Panc1 (cell line): ENCODE measurements at regions not wholly inside any gene's neighbourhood (a gene's known extent, or its start where the extent isn't known, plus 50 kb on each side); places are given as distances from the start of the nearest gene placed in this dataset.

ENCODE experiments used
- ATAC-seq: fragments of 200-7000 bp; cut with Tn5 transposase; 2 replicates; pipeline ENCODE4 v1.9.1; 2020; ENCODE audit warnings: mild to moderate bottlenecking, moderate library complexity
- BruUV-seq: library from RNA; stranded (reverse); fragments of 400-500 nt; replicated peaks from 2 replicates; lab custom pipeline; 2021; lab: Mats Ljungman, UMichigan
- CTCF ChIA-PET: fragments of 300-600 bp; sonication (Branson Sonifier 250); formaldehyde crosslinking; loops from one replicate; lab custom pipeline; 2022; ENCODE audit warnings: antibody characterized with exemption; lab: Charles Lee
- POLR2A ChIA-PET: fragments of 300-600 bp; sonication (Branson Sonifier 250); formaldehyde crosslinking; loops from one replicate; lab custom pipeline; 2022; ENCODE audit warnings: antibody characterized with exemption; lab: Charles Lee
- DNase-seq: peaks from one replicate; pipeline ENCODE4 v3.0.0-alpha.2; 2010; ENCODE audit warnings: low read depth, low spot score
- H3K27ac ChIP-seq: 2 replicates; pipeline ENCODE4 v1.5.1; 2011; ENCODE audit warnings: mild to moderate bottlenecking, low read length, inconsistent platforms
- H3K27me3 ChIP-seq: fragments of 200-500 bp; sonication (Bioruptor generic); 2 replicates; pipeline ENCODE4 v1.6.0; 2014; ENCODE audit warnings: low read length, inconsistent platforms; ENCODE audit not compliant: control insufficient read depth, insufficient read depth
- H3K36me3 ChIP-seq: fragments of 200-500 bp; sonication (Bioruptor generic); 2 replicates; pipeline ENCODE4 v1.5.1; 2014; ENCODE audit warnings: inconsistent platforms, mild to moderate bottlenecking, low read length, moderate library complexity; ENCODE audit not compliant: control insufficient read depth, insufficient read depth
- H3K4me1 ChIP-seq: 2 replicates; pipeline ENCODE4 v1.5.1; 2011; ENCODE audit warnings: inconsistent platforms, mild to moderate bottlenecking, low read length, moderate library complexity; ENCODE audit not compliant: control insufficient read depth, insufficient read depth
- H3K4me3 ChIP-seq, 2 experiments: 2 replicates each; pipeline ENCODE4 v1.5.1; 2011 to 2012; ENCODE audit warnings: low read depth in 2 of 2, low read length in 2 of 2, mild to moderate bottlenecking in 2 of 2, inconsistent platforms in 1 of 2, moderate library complexity in 1 of 2
- H3K9me3 ChIP-seq: fragments of 200-500 bp; sonication (Bioruptor generic); 2 replicates; pipeline ENCODE4 v1.5.1; 2014; ENCODE audit warnings: low read depth, mild to moderate bottlenecking, inconsistent platforms, low read length, moderate library complexity; ENCODE audit not compliant: control insufficient read depth, insufficient read depth
- POLR2AphosphoS5 ChIP-seq: IDR thresholded peaks from 2 replicates; pipeline ENCODE4 v1.6.1; 2012; ENCODE audit warnings: mild to moderate bottlenecking, low read depth, low read length, moderate library complexity
- SIN3A ChIP-seq: IDR thresholded peaks from 2 replicates; pipeline ENCODE4 v1.6.1; 2012; ENCODE audit warnings: low read depth, mild to moderate bottlenecking, low read length, moderate library complexity, borderline replicate concordance; ENCODE audit not compliant: insufficient read depth
- TCF7L2 ChIP-seq: IDR thresholded peaks from 2 replicates; pipeline ENCODE4 v1.6.1; 2011; ENCODE audit warnings: mild to moderate bottlenecking, low read depth, low read length, inconsistent platforms
- in situ Hi-C: cut with HindIII; loops from 2 replicates; pipeline ENCODE4 v1.10.0; 2016; ENCODE audit warnings: low sequenced_read_pairs, low pct_unique_long_range_greater_than_20kb
- intact Hi-C: fragments of 100-400 bp; cut with micrococcal nuclease; formaldehyde crosslinking; loops from one replicate; pipeline ENCODE4 v1.10.0; 2022; ENCODE audit not compliant: unreplicated experiment
- TF ChIP-seq, protein P1 (sequence below): fragments of 450-650 bp; IDR thresholded peaks from 2 replicates; pipeline ENCODE4 v1.5.1; 2017; ENCODE audit warnings: mild to moderate bottlenecking
- TF ChIP-seq, protein P2 (sequence below), 2 experiments: IDR thresholded peaks; 2 replicates each; pipeline ENCODE4 v1.6.1; 2011 to 2012; ENCODE audit warnings: low read depth in 2 of 2, control low read depth in 1 of 2, low read length in 1 of 2, mild to moderate bottlenecking in 1 of 2, moderate library complexity in 1 of 2; ENCODE audit not compliant: insufficient read depth in 1 of 2

DNA sequence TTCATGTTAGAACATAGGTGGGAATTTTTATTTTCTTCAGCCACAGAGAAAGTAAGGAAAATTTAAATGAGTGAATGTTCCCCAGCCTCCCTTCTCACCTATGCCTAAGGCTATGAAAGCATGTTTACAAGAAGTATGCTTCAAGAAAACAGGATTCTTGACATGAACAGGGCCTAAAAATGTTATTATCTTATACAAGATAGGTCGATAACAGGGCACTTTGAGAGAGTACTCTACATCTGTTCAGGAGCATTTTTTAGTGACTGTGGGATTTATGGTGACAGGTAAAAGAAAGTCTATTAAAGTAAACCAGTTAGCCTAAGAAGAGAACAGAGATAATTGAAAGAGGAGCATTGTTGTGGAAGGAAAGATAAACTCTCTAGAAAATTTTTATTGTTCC, 222.9 kb upstream of the DAAM1 start:
- CTCF ChIA-PET, result no interaction called here
- in situ Hi-C loops (no loop called here), intact Hi-C loops (no loop called here)
- POLR2A ChIA-PET, result no interaction called here
- TF ChIP-seq SIN3A, result no peak
- H3K27ac ChIP-seq, result no peak overlapping the region
- no TSS peak for BruUV-seq
- DNase-seq, result no peak
- no peaks in the 10 kb centered on the region for H3K4me1 ChIP-seq
- no peak for ATAC-seq
- H3K4me3 ChIP-seq, result no peak overlapping the region
- H3K36me3 ChIP-seq, result no peaks in the 10 kb centered on the region
- H3K9me3 ChIP-seq, result no peaks in the 10 kb centered on the region
- H3K27me3 ChIP-seq, result no peaks in the 10 kb centered on the region

DNA sequence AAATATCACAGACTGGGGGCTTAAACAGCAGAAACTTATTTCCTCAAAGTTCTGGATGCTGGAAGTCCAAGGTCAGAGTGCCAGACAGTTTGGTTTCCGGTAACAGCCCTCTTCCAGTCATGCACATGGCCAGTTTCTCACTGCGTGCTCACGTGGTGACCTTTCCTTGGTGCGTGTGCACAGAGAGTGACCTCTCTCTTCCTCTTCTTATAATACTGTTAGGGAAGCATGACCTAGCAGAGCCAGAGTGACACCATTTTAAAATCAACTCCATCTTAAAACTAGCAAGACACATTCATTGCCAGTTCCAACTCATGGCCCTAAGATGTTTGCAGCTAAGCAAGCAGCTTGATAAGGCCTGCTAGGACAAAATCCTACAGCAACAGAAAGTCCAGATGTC, 221.5 kb upstream of the DAAM1 start:
- H3K27me3 ChIP-seq, result no peaks in the 10 kb centered on the region
- CTCF ChIA-PET, result no interaction called here
- H3K9me3 ChIP-seq, result no peaks in the 10 kb centered on the region
- in situ Hi-C loops (no loop called here), intact Hi-C loops (no loop called here)
- H3K4me3 ChIP-seq, result no peak overlapping the region
- no TSS peak for BruUV-seq
- TF ChIP-seq POLR2AphosphoS5 (no peak), TCF7L2 (no peak), SIN3A (no peak)
- TF ChIP-seq, protein P1, sequence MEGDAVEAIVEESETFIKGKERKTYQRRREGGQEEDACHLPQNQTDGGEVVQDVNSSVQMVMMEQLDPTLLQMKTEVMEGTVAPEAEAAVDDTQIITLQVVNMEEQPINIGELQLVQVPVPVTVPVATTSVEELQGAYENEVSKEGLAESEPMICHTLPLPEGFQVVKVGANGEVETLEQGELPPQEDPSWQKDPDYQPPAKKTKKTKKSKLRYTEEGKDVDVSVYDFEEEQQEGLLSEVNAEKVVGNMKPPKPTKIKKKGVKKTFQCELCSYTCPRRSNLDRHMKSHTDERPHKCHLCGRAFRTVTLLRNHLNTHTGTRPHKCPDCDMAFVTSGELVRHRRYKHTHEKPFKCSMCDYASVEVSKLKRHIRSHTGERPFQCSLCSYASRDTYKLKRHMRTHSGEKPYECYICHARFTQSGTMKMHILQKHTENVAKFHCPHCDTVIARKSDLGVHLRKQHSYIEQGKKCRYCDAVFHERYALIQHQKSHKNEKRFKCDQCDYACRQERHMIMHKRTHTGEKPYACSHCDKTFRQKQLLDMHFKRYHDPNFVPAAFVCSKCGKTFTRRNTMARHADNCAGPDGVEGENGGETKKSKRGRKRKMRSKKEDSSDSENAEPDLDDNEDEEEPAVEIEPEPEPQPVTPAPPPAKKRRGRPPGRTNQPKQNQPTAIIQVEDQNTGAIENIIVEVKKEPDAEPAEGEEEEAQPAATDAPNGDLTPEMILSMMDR, result no peak
- TF ChIP-seq, protein P2, sequence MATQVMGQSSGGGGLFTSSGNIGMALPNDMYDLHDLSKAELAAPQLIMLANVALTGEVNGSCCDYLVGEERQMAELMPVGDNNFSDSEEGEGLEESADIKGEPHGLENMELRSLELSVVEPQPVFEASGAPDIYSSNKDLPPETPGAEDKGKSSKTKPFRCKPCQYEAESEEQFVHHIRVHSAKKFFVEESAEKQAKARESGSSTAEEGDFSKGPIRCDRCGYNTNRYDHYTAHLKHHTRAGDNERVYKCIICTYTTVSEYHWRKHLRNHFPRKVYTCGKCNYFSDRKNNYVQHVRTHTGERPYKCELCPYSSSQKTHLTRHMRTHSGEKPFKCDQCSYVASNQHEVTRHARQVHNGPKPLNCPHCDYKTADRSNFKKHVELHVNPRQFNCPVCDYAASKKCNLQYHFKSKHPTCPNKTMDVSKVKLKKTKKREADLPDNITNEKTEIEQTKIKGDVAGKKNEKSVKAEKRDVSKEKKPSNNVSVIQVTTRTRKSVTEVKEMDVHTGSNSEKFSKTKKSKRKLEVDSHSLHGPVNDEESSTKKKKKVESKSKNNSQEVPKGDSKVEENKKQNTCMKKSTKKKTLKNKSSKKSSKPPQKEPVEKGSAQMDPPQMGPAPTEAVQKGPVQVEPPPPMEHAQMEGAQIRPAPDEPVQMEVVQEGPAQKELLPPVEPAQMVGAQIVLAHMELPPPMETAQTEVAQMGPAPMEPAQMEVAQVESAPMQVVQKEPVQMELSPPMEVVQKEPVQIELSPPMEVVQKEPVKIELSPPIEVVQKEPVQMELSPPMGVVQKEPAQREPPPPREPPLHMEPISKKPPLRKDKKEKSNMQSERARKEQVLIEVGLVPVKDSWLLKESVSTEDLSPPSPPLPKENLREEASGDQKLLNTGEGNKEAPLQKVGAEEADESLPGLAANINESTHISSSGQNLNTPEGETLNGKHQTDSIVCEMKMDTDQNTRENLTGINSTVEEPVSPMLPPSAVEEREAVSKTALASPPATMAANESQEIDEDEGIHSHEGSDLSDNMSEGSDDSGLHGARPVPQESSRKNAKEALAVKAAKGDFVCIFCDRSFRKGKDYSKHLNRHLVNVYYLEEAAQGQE (IDR thresholded peaks at IDR 0.05; ENCODE audit: insufficient read depth in 1 of 2, low read depth in 2 of 2, low read length in 1 of 2), result no peak
- ATAC-seq (no peak), DNase-seq (no peak)
- H3K36me3 ChIP-seq, result no peaks in the 10 kb centered on the region
- no peak overlapping the region for H3K27ac ChIP-seq
- no peaks in the 10 kb centered on the region for H3K4me1 ChIP-seq
- POLR2A ChIA-PET, result no interaction called here

DNA sequence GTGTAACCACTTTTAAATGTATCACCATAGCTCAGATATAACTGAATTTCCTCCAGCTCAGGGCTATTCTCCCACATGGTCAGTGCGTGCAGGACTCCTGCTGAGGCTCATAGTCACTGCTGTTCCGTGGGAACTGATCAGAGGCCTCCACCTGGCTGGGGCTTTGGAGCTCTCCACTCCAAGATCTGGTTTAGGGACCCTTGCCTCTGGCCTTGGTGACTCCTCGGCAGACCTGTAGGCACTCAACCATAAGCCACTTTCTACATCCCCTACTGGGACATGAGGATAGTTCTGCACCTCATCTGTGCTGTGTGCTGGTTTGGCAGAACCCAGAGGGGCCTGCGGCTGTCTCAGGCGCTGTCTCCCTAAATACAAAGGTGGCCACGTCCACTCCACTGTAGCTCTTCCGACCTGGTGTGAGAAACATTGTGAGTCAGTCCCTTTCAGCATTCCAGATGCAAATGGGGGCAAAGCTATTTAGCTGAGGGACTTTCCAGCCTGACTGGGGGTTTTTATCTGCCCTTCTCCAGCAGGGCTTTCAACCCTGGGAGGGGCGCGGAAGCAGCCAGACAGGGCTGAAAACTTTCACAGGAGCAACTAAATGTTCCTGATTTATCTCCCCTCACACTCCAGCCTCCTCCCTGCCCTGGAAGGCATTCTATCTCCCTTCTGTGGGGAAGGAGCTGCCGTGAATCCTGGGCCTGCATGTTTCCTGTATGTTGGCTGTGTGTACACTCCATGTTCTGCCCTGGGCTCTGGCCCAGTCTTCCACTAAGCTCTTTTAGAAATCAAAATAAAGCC, 218.3 kb upstream of the DAAM1 start:
- H3K27ac ChIP-seq, result no peak overlapping the region
- TF ChIP-seq POLR2AphosphoS5 (no peak), SIN3A (no peak), TCF7L2 (no peak)
- TF ChIP-seq, protein P1, result no peak
- TF ChIP-seq, protein P2 (IDR thresholded peaks at IDR 0.05; ENCODE audit: insufficient read depth in 1 of 2, low read depth in 2 of 2, low read length in 1 of 2), result no peak
- no peaks in the 10 kb centered on the region for H3K4me1 ChIP-seq
- no TSS peak for BruUV-seq
- intact Hi-C loops (no loop called here), in situ Hi-C loops (no loop called here)
- ChIA-PET POLR2A (no interaction called here), CTCF (no interaction called here)
- no peaks in the 10 kb centered on the region for H3K27me3 ChIP-seq
- H3K36me3 ChIP-seq, result no peaks in the 10 kb centered on the region
- no peak for ATAC-seq
- no peak for DNase-seq
- H3K9me3 ChIP-seq, result no peaks in the 10 kb centered on the region
- no peak overlapping the region for H3K4me3 ChIP-seq
